HG03378 (cell line): ENCODE measurements at regions not wholly inside any gene's neighbourhood (a gene's known extent, or its start where the extent isn't known, plus 50 kb on each side); places are given as distances from the start of the nearest gene placed in this dataset.
A peak's percentile ranks its signal among the peaks of the same experiment; 100 is the strongest.

ENCODE experiments used
- ATAC-seq: cut with Tn5 transposase; IDR thresholded peaks from one replicate; pipeline ENCODE4 v1.9.1; 2021; ENCODE audit warnings: mild to moderate bottlenecking, moderate library complexity; ENCODE audit not compliant: unreplicated experiment

- ATAC-seq: peak; percentile 74
Measured at GRCh38 chr13:33743438-33744368, 74.2 kb upstream of the RFC3 start.

DNA sequence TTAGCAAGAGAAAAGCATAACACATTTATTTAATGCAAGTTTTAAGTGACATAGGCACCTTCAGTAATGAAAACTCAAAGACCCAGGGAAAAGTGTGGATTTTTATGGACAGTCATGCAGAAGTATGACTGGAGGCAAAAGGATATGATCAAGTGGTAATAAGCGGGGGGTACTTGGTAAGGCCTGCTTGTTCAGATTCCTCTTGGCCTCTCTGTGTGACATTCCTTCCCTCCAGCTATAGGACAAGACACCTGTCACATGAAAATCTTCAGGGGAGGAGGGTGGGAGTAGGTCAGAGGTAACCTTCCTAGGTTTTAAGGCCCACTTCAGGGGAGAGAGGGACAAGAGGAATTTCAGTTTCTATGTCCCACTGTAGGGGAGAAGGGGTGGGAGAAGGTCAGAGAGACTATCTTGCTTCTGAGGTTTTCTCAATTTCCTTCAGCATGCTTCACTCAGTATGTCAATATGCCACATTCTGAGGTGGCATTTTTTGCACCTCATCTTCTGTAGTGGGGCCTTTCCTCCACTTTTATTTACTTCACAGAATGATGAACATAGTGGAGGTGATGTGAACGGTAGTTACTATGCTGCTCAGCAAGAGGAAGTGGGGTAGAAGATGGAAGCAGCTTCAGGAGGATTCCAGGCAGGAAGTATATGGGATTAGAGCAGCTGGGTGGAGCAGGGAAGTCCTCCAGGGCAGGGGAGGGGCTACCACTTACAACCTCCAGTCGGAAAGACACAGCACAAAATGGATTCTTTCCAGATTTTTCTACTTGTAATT lies 73.2 kb upstream of the RFC3 start:
- no peak for ATAC-seq

DNA sequence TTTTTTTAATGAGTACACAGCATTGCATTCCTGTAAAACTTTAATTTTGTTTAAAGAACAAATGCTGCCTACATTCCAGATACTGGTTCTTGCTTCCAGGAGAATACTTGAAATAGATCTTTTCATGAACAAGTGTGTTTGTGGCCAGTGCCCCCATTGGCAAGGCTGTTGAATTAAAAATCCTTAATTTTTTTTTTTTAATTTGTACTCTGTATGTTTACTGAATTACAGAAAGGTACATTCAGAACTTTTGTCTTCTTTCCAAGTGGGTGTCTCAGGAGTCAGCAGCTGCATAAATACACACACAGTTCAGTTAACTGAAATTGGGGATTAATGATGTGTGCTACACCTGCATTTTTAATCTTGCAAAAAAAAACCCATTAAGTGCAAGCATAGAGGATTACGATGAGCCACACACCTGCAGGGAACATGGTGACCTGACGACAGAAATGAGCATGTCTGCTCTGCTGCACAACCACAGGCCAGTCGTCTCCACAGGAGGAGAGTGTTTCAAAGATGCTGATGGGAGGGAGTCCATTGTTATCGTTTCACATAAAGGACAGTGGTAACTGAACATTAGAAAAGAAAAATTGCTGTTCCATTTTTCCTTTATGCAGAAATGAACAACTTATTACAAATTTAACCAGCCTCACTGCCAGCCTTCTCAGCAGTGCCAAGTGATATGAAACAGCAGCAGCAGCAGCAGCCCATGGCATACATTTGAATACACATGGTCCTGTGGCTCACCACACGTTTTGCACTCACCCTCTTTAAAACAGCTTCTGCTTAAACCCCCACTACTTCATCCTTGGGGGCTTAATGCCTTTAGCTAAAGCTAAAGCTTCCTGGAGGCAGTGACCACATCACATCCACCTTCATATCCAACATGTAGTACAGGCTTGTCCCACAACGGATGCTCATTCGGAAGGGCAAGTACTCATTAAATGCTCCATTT lies 72.3 kb upstream of the RFC3 start:
- ATAC-seq: peak; percentile 57

DNA sequence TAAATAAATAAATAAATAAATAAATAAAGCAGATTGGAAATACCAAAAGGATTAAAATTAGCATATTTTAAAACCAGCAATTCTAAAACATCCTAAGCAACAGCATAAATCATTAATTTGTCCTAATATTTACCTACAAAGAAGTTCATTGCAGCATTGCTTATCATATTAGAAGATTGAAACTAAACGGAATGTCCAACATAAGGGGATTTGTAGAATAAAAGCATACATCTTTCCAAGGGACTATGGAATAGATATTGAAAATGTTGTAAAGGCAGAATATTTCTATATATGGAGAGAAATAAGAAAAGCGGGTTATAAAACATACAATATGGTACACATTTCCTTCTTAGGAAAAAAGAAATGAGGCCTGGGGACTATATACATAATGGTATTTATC lies 71.1 kb upstream of the RFC3 start:
- no peak for ATAC-seq

DNA sequence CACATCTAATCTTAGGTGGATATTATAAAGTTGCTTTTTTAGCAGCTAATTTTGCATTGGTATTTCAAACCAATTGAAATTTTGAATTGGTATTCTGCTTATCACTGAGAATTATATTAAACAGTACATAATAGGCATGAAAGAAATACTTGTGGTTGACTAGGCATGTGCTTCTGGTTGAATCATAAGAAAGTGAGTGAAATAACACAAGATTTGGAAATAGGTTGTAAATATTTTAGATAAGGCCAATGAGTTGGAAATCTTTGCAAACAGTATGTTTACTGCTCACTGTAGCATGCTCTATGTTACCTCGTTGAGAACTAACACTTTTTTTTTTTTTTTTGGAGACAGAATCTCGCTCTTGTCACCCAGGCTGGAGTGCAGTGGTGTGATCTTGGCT lies 66.8 kb upstream of the RFC3 start:
- no peak for ATAC-seq

DNA sequence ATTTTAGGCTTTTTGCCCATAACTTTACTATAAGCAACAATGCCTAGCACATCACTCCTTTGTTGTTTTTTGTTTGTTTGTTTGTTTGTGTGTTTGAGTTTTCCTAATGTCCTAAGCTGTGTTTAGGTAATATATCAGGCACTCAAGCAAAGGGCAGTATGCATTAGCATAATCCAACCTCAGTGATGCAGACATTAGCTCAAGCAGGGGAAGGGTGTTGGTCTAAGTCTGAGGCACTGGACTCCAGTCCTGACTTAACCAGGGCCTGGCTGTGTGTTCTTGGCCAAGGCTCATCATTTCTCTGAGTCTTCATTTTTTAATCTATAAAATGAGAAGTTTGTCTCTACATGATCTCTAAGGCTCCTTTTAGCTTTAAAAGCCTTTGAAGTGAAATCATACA lies 65.9 kb upstream of the RFC3 start:
- no peak for ATAC-seq

- ATAC-seq: no peak
Measured at GRCh38 chr13:33752597-33752996, 65.4 kb upstream of the RFC3 start.

GRCh38 chr13:33756929-33757328 lies 61.0 kb upstream of the RFC3 start:
- no peak for ATAC-seq

DNA sequence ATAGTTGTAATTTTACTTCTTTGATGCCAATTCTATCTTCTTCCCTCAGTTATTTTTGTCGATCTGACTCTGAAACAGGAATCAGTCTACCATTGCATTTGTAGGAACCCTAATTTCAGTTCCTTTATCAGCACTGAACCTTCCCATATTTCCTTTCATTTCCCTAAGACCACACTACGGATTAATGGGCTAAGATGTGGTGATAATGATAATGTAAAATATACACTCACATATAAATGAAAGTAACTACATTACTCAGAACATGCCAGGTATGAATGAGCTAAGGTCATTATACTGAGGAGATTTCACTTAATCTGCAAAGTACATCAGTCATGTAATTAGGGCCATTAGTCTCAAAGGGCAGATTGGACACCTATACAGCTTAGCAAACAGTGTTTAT lies 60.2 kb upstream of the RFC3 start:
- peak; percentile 75 for ATAC-seq

- ATAC-seq: peak; percentile 59
Measured at GRCh38 chr13:33758113-33758512, 59.8 kb upstream of the RFC3 start.

DNA sequence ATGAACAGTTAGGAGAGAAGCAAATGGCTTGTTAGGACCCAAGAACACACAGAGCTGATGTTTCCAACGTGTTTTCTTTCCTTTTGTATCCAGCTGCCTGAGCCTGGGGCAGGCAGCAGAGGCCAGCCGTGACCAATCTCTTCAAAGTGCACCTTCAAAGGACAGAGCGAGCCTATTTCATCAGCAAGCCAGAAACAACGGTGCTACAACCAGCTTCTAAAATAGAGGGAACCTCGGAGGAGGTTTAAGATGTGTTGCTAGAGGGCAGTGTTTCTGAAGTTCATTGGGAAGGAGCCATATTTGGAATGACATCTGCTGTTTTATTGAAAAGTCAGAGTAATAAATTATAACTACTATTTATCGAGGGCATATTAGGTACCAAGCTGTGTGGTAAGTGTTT lies 56.2 kb upstream of the RFC3 start:
- no peak for ATAC-seq

- no peak for ATAC-seq
Measured at GRCh38 chr13:33763021-33763420, 54.9 kb upstream of the RFC3 start.

DNA sequence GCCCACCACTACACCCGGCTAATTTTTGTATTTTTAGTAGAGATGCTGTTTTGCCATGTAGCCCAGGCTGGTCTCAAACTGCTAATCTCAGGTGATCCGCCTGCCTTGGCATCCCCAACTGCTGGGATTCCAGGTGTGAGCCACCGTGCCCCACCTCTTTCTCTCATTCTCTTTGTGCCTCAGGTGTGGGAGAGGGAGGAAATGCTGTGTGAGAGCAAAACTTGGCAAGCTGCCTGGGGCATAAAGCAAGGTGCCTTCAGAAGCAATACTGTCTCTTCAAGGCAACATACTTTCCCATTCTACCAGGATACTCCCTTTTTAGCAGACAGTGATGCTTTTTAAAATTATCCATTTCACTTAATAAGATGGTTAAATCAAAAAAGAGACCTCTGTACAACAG lies 53.2 kb upstream of the RFC3 start:
- ATAC-seq: no peak

GRCh38 chr13:33766329-33767123 lies 51.4 kb upstream of the RFC3 start:
- ATAC-seq: no peak

GRCh38 chr13:33767140-33767539 lies 50.8 kb upstream of the RFC3 start:
- no peak for ATAC-seq
